NCI-H226 (cell line): ENCODE measurements at regions not wholly inside any gene's neighbourhood (a gene's known extent, or its start where the extent isn't known, plus 50 kb on each side); places are given as distances from the start of the nearest gene placed in this dataset.

Source experiments
- DNase-seq: peaks from one replicate; pipeline ENCODE4 v3.0.0-alpha.2; 2015

GRCh38 chr3:188940573-188940932 lies 231.2 kb upstream of the TPRG1 start:
- DNase-seq: no peak

GRCh38 chr3:188941103-188941502 lies 230.7 kb upstream of the TPRG1 start:
- DNase-seq: no peak

GRCh38 chr3:188942191-188942590 lies 229.6 kb upstream of the TPRG1 start:
- DNase-seq: no peak

- DNase-seq: no peak
Measured at GRCh38 chr3:188943591-188943990, 228.2 kb upstream of the TPRG1 start.

GRCh38 chr3:188944108-188944507 lies 227.7 kb upstream of the TPRG1 start:
- DNase-seq: no peak

GRCh38 chr3:188946351-188947240 lies 225.2 kb upstream of the TPRG1 start:
- DNase-seq: no peak

- peak; percentile 72 for DNase-seq
Measured at GRCh38 chr3:188947401-188948280, 224.1 kb upstream of the TPRG1 start.

- DNase-seq: peak; percentile 62
Measured at GRCh38 chr3:188948281-188948996, 223.3 kb upstream of the TPRG1 start.

GRCh38 chr3:188948997-188949389 lies 222.8 kb upstream of the TPRG1 start:
- no peak for DNase-seq

- DNase-seq: no peak
Measured at GRCh38 chr3:188949456-188949855, 222.3 kb upstream of the TPRG1 start.

GRCh38 chr3:188949996-188950395 lies 221.8 kb upstream of the TPRG1 start:
- no peak for DNase-seq

- peak; percentile 94 for DNase-seq
Measured at GRCh38 chr3:188950832-188951489, 220.8 kb upstream of the TPRG1 start.

- DNase-seq: no peak
Measured at GRCh38 chr3:188951734-188952133, 220.0 kb upstream of the TPRG1 start.

- peak; percentile 62 for DNase-seq
Measured at GRCh38 chr3:188954590-188955208, 217.1 kb upstream of the TPRG1 start.

- DNase-seq: no peak
Measured at GRCh38 chr3:188955919-188956318, 215.9 kb upstream of the TPRG1 start.

- peak; percentile 8 for DNase-seq
Measured at GRCh38 chr3:188956839-188957489, 214.8 kb upstream of the TPRG1 start.

GRCh38 chr3:188959013-188959412 lies 212.8 kb upstream of the TPRG1 start:
- DNase-seq: no peak

GRCh38 chr3:188962253-188963247 lies 209.2 kb upstream of the TPRG1 start:
- DNase-seq: no peak

- no peak for DNase-seq
Measured at GRCh38 chr3:188964957-188965356, 206.8 kb upstream of the TPRG1 start.

GRCh38 chr3:188972310-188972709 lies 199.5 kb upstream of the TPRG1 start:
- DNase-seq: no peak
